NCI-H226 (cell line): ENCODE measurements at regions not wholly inside any gene's neighbourhood (a gene's known extent, or its start where the extent isn't known, plus 50 kb on each side); places are given as distances from the start of the nearest gene placed in this dataset.
A peak's percentile ranks its signal among the peaks of the same experiment; 100 is the strongest.
"Not testable (repeated sequence)": the region's sequence is repeated elsewhere in the genome, so short reads cannot be mapped to it uniquely, and the experiment has no call there.

Experiments used
- DNase-seq: peaks from one replicate; pipeline ENCODE4 v3.0.0-alpha.2; 2015

DNA sequence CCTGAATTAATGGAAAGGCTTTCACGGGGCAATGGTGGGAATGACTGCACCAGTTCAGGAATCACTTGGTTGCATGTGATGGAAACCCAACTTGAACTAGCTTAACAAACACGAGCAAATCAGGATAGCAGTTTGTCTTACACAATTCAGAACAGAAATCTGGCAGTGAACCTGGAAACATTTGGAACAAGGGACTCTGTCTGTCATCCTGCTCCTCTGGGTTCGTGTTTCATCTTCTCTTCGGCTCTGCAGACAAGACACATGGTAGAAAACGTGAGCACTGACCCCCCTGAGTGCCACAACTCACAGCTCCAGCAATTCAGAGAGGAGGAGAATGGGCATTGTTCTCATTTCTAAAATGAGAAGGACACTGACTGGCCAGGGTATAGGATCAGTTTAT is 218.1 kb upstream of the NREP start:
- DNase-seq, result no peak

DNA sequence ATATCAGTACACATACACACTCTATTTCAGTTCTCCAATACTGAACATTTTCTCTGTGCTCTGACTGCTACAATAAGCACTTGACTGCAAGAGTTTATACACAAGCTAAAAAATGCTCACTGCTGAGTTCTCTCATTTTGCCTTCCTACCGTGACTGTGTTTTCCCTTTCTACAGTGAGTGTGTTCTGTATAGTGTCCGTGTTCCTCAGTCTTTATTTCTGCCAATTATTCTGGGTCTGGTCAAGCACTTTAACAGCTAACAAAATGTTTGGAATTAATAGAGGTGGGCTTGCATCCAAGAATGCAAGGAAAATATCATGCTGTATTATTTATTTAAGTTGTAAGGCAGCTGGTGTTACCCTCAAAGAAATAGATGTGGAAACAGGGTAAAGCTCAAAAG is 217.0 kb upstream of the NREP start:
- no peak for DNase-seq

DNA sequence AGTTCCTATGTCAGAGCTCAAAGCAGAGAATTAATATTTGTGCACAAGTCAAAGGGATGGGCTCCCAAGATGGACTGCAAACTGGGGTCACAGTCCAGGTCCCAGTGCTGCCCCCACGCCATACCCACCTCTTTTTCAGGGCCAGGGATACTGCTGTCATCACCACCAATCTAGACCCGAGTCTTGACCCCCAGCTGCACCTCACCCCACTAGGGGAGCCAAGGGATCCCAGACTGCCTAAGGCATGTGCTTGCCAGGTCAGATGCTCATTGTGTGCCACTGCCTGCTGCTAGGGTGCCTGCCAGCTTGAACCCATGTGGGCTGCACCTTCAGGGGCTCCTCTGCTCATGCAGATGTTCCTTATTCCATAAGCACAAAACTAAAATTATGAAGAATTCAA is 215.6 kb upstream of the NREP start:
- DNase-seq, result no peak

DNA sequence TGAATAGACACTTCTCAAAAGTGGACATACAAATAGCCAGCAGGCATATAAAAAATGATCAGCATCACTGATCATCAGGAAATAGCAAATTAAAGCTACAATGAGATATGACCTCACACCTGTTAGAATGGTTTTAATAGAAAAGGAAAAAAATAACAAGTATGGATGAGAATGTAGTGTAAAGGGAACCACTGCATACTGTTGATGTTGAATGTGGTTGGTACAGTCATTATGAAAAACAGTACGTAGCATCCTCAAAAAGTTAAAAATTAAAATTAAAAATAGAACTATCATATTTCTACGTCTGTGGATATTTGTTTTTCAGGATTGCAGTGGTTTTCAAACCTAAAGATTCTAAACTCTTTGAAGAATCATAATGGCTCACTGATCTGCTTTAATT is 215.1 kb upstream of the NREP start:
- DNase-seq, result no peak

DNA sequence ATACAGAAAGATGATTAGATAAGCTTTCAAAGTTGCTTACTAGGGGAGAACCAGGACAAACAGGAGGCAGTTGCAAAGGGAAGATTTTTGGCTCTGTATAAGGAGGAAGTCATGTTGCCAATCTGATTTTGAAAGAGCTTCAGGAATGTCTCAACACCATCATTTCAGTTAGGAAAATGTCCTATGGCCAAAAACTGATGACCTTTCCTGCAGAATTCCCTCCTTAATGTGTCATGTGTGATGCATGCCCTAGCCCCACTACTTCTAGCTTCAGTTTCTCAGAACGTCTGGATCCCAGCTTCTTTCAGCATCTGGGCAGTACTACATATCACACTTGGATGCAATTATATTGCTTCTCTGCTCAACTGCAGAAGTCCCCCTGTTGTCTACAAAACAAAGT is 211.5 kb upstream of the NREP start:
- peak; percentile 65 for DNase-seq

DNA sequence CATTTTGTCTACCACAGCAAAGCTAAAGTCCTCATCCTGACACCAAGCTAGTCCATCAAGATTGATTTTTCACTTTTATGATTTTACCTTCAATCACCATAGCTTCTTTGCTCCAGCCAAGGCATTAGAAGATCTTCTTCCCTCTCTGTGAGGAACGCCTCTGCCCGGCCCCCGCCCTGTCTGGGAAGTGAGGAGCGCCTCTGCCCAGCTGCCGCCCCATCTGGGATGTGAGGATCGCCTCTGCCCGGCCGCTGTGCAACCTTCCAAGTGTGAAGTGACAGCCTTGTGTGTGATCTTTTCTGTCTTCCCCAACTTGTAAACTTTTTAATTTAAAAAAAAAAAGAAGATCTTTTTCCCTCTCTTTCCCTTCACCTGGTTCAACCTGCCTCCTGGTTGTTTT is 210.5 kb upstream of the NREP start:
- DNase-seq, result no peak

DNA sequence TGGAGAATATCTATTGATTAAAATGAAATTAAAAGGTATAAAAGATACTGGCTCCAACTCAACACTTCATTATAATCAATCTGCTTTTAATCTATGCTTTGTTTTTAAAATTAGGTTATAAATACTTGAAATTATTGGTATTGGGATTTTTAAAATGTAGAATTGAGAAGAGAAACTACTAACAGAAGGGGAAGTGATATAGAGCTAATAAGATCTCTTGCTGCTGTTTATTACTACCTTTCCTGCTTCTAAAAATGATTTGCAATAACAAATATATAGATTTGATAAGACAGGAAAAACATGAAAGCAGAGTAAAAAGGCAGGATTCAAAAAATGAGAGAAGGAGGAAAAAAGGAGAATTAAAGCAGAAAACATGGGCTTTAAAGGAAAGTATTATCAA is 209.3 kb upstream of the NREP start:
- no peak for DNase-seq

DNA sequence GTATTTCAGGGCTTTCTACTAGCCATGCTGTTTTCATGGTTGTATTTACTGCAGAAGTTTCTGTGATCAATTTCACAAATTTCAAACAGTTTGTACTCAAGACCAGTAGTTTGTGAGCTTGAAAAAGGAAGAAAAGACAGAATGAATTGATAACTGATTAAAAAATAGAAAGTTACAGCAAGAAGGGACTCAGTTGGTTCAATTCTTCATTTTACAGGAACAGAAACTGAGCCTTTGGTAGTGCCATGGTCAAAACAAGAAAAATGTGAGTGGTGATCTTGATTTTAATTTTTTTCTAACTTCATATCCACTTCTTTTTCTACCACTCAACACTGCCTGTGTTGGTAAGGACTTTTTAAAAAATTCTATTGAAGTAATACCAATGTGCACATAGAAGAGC is 206.6 kb upstream of the NREP start:
- DNase-seq, result no peak

DNA sequence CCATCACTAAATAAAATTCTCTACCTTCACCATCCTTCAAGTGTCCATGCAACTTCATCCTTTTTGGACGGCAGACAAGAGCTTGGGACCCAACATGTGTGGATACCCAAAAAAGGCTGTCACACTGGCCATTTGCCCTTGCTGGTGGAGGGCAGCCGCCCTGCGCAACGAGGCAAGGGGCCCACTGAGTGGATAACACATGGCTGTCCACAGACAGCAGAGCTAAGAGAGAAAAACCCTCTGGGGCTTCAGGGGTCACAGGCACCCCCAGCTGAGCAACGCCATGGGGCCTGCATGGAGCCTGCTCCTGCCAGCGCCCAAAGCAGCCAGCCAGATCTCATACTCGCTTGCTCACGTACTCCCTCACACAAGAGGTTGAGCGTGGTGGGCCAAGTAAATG is 205.9 kb upstream of the NREP start:
- no peak for DNase-seq

DNA sequence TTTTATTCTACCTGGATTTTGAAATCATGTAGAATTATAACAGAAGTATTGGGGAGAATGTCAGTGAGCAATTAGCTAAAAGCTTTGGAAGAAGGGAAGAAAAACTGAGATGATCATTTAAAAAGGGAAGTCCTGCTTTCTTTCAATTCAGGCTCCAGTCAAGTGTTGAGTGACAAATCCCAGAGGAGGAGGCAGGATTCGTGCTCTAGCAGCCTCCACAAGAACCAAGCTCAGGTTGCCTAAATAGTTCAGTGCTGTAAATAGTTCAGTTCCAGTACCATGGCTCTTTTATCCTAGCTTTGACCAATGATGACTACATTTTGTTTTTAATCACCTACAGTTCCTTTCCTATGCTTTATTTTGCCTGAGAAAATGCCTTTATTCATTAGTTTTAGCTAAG is 204.9 kb upstream of the NREP start:
- no peak for DNase-seq

DNA sequence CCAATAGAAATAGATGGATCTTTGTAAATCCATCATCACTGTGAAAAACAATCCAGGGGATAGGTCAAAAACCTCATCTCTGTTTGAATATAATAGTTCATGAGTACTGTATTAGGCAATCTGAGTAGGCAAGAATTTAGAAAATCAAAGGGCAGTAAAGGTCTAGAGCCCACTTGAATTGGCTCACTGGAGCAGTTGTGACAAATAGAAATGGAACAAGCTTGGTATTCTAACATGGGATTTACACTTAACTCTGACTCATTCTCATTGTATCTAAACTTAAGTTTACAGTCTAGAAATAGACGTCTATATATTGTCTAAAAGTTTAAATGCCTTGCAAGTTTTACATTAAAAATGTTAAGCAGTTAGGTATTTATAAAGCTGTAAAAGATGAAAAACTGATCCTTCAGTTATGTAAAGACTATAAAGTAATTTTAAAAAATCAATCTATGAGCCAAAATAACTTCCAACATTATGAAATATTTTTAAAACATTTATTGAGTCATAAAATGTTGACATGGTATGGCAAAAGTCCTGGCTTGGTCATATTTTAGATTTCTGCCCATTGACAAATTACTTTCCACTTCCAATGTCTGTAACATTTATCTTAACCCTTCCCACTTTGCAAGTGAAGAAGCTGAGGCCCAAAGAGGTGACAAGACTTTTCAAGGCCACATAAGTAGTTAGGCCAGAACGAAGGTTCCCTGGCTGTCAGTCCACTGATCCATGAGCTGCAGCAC is 203.7 kb upstream of the NREP start:
- DNase-seq, result no peak

DNA sequence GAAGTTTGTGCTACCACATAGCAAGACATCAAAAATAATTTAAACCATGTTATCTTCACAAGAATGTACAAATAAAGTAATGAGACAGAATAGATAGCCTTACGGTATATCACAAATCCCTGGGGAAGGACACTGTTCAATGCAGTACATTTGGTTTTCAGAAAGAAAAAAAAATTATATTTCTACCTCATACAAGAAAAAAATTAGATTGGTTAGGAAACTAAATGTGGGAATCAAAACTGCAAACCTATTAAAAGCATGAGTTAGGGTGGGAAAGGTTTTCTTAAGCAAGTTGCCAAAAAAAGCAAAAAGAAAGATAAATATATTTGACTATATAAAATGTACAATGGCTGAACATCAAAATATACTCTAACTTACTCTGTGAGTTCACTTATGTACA is 201.9 kb upstream of the NREP start:
- no peak for DNase-seq

DNA sequence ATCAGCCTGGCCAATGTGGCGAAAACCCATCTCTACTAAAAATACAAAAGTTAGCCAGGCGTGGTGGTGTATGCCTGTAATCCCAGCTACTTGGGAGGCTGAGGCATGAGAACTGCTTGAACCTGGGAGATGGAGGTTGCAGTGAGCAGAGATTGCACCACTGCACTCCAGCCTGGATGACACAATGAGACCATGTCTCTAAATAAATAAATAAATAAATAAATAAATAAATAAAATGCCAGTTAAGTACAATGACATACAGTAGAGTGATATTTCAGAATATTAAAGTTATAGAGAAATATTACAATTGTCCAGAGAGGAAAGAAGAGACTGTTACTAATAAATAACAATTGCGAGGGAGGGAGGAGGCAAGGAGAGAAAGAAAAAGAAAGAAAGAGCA is 199.8 kb upstream of the NREP start:
- not testable (repeated sequence) for DNase-seq

DNA sequence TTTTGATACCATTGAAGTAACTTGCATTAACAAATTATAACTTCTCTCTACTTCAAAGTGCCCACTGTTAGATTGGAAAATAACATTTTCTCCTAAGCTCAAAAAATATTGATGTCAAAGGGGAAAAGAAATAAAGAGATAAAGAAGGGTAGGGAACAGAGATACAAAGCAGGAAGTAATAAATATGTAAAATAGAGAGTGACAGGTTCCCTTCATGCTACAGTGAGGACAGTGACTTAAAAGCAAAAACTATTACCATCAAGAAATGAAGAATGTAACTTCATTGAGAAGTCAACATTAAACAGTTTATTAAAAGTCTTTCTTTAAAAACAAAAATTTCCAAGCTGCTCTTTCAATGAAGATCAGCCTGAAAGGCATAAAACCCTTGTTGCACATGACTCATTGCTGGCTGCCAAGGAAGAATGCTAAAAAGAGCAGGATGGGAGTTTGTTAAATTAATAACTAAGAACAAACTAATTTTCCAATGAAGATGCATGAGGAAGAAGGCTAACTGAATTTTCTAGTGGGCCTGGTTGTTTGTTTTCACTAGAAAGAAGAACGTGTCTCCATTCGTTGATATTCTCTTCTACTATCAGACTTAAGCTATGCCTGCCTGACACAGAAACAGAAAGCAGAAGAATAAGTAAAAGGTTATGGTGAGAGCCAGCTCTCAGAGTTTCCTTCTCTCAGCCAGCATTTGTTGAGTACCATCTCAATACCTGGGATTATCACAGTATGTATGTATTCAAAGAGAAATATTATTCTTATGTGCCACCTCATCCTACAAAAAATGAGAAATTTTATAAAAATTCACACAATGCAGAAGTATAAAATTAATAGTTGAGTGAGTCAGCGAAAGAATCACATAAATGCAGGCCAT is 197.8 kb upstream of the NREP start:
- peak; percentile 29 for DNase-seq

DNA sequence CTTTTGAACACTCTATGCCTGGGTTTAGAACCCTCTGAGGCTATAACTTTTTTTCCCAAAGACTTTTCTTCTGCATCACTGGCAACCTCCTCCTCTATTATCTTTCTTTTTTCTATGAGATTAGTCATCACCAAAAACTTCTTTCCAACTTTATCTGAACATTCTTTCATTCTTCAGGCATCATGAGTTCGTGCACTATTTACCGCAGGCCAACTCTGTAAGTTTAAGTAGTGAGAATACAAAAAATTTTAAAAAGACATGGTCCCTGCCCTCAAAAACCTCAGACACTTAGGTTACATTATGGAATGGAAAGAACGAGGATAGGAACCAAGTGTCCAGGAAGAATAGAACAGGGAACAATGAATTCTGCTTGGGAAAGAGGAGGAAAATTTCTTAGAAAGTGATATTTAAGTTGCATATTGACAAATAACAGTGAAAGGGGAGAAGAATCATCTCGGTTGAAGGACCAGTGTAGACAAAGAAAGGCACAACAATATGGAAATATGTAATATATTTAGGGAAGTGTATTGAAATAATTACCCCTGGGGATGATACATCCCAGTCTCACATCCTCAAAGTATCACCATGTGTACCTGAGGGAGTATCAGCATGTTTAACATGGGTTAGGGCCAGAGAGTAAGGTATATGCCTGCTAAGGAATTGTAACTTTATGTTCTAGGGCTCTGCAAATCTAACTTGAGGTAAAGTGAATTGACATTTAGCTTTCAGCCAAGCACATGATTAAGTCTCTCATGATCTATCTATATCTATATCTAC is 196.5 kb upstream of the NREP start:
- DNase-seq, result peak; percentile 89

DNA sequence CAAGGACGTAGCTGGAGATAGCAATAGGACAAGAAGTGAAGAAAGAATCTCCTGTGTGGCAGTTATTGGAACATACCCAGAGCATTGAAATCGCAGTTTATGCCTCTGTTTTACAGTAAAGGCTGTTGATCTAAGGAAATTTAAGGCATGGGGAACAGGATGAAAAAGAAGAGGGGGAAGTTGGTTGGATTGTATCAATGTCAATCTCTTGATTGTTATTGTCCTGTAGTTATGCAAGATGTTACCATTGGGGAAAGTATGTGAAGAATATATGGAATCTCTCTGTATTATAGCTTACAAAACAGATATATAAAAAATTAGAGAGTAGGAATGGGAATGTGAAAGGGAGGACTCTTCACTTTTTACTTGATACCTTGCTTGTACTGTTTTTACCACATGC is 195.6 kb upstream of the NREP start:
- DNase-seq, result no peak

DNA sequence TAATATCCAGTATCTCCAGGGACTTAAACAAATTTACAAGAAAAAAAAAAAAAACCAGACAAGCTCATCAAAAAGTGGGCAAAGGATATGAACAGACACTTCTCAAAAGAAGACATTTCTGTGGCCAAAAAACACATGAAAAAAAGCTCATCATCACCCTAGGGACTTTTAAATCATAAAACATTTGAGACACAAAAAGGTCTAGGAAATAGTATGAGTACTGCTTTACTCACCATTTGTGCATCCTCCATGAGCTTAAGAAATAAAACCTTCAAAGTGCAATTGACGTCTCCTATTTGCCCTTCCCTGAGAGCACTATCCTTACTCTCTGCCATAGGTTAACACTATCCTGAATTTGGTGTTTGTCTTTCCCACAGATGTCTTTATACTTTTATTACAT is 193.7 kb upstream of the NREP start:
- peak; percentile 5 for DNase-seq

DNA sequence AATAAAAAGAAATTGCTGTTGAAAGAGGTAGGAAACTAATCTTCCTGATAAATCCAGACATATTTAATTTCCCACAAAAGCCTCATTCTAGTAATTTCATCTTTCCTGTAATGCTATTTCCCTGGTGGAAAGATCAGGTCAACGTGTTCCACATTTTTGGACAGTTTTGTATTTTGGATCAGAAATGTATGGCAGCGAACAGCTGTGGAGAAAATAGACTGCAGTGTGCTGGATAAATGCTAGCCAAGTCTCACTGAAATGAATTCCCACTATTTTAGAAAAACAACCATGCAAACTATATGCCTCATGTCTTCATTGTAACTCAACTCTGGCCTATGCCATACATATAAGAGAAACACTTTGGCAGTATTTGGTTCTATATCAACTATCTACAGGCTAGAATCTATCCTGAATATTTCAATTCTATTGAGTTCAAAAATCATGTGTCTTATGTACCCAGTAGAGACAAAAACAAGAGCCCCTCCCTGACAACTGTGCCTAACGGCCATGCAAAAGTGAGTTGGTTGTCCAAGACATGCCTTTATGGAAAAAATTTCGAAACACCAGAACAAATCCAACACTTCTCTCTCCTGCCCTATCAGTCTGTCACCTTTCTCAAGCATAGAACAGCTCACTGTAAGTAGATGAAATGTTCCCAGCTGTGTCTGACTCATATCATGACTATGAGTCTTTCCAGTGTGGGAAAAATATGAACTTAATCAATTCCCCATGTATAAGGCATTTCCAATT is 191.3 kb upstream of the NREP start:
- DNase-seq, result peak; percentile 67

DNA sequence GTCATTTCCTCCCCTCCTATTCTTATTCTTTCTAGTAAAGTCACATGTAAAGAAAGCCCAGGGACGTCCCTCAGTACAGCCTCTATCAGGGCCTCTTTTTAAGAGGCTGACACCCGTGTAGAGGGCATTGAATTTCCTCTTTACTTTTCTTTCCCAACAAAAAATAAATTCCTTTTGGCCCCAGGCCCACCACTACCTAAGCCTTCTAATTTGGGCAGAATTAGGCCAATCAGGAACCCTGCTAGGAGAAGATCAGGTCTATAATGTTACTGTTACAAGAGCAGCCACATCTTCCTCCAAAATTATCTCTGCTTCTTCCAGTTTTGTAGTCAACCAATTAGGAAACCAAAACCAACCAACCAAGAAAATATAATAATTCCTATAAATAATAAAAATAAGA is 189.6 kb upstream of the NREP start:
- no peak for DNase-seq

DNA sequence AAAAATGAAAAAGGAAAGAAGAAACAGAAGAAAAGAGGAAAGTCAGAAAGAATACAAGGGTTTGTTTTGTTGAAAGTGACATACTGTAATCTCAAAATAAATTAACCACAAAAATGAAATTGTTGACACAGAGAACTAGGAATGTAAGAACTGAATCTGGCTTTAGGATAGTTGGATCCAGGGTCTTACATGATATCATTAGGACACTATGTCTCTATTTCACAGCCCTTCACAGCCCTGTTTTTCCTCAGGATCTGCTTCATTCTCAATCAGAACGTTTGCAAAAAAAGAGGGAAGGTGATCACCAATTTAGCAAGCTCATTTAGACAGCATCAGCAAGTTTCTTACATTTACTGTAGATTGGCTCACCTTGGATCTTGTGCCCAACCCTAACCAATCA is 188.5 kb upstream of the NREP start:
- no peak for DNase-seq

DNA sequence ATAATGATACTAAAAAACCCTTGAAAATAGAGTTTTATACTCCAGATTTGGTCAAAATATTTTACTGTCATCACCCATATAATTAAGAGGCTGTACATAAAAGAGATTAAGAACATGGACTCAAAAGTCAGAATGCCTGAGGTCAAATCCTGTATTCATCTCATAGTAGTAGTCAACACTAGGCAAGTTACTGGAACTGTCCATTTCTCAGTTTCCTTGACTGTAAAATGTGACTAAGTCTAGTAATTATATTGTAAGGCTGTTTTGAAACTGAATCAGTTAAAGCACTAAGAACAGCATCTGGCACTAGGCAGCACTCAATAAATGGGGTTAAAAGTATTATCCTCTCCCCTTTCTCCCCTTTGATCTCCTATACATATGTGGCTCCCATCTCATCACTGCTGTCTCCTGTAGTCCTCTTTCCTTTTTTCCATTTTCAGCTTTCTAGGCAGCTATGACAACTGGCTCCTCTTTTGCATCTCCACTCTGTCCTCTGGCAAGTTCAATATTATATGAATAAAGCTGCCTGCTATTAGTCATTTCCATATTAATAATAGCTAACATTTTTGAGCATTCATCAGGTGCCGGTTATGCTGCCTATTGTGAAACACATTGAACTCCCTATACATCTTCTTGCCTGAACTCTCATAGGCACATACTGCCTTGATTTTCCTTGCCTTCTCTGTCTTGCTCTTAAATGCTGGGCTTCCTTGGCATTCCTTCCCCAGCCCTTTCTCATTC is 185.8 kb upstream of the NREP start:
- peak; percentile 36 for DNase-seq

DNA sequence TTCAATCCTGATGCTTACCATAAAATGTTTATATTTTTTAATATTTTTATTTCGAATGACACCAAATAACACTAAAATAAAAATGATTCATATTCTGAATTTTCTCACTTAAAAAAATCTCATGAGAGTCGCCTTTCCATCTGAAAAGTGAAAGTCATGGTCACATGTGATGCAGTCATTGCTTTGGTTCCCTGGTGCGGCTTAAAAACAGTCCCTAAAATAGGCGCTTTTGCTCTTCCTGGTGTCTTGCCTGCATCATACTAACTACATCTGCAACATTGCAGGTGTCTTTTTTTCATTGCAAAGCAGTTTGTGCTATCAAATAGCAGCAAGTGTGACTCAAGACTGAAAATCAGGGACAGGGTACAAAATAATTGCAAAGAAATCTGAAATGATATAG is 185.2 kb upstream of the NREP start:
- no peak for DNase-seq
